Tibial nerve (tissue), 4 donors: ENCODE measurements at regions not wholly inside any gene's neighbourhood (a gene's known extent, or its start where the extent isn't known, plus 50 kb on each side); places are given as distances from the start of the nearest gene placed in this dataset.

Source experiments
- CTCF ChIP-seq, 5 experiments: fragments of 200-600 bp in 3 of 5; fragments of 450-650 bp in 2 of 5; sonication (generic) in 3 of 5; IDR thresholded peaks; one replicate each; pipeline ENCODE4 v1.5.1; 2016 to 2019; ENCODE audit warnings: antibody characterized with exemption in 5 of 5, mild to moderate bottlenecking in 3 of 5, moderate library complexity in 2 of 5
- EP300 ChIP-seq, 2 donors: sonication (generic); formaldehyde crosslinking; IDR thresholded peaks; one replicate each; pipeline ENCODE4 v1.6.1; 2017; ENCODE audit warnings: antibody characterized with exemption in 2 of 2, mild to moderate bottlenecking in 1 of 2

GRCh38 chr3:109977897-109978296 lies 640.6 kb upstream of the DPPA4 start:
- TF ChIP-seq CTCF (IDR thresholded peaks at IDR 0.05) (no peak), EP300 (IDR thresholded peaks at IDR 0.05) (no peak)
